T follicular helper cell (primary cell): ENCODE measurements at regions not wholly inside any gene's neighbourhood (a gene's known extent, or its start where the extent isn't known, plus 50 kb on each side); places are given as distances from the start of the nearest gene placed in this dataset.
"Not testable (repeated sequence)": the region's sequence is repeated elsewhere in the genome, so short reads cannot be mapped to it uniquely, and the experiment has no call there.

Experiments
- DNase-seq: peaks from one replicate; pipeline ENCODE4 v3.0.0-alpha.2; 2020; ENCODE audit warnings: low read depth

- no peak for DNase-seq
Measured at GRCh38 chr3:105119801-105120340, 246.8 kb upstream of the ALCAM start.

DNA sequence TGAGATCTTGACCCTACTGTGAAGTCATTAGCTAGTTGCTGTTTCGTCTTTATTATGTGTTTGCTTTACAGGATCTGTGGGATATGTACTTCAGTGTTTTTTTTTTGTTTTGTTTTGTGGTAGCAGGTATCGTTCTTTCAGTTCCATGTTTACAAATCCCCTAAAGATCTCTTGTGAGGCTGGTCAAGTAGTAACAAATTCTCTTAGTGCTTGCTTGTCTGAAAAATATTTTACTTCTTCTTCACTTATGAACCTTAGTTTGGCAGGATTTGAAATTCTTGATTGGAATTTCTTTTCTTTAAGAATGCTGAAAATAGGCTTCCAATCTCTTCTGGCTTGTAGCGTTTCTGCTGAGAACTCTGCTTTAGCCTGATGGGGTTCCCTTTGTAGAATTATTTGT is 235.8 kb upstream of the ALCAM start:
- DNase-seq: no peak

DNA sequence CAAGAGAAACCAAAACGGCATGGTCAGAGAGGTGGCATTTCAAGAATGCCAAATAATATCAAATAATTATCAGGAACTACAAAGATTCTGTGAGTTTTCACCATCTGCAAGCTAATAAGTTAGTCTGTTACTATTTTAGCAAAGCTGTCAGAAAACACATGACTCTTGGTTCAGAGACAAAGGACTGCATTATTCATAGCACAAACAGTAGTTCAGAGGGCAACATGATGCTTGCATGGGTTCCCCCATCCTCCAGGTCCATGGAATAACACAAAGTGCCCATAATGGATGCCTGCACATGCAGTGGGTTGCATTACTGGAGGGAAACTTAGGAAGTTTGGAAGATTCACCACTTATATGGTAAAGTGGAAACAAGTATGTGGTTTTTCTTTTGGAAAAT is 228.8 kb upstream of the ALCAM start:
- DNase-seq: no peak

DNA sequence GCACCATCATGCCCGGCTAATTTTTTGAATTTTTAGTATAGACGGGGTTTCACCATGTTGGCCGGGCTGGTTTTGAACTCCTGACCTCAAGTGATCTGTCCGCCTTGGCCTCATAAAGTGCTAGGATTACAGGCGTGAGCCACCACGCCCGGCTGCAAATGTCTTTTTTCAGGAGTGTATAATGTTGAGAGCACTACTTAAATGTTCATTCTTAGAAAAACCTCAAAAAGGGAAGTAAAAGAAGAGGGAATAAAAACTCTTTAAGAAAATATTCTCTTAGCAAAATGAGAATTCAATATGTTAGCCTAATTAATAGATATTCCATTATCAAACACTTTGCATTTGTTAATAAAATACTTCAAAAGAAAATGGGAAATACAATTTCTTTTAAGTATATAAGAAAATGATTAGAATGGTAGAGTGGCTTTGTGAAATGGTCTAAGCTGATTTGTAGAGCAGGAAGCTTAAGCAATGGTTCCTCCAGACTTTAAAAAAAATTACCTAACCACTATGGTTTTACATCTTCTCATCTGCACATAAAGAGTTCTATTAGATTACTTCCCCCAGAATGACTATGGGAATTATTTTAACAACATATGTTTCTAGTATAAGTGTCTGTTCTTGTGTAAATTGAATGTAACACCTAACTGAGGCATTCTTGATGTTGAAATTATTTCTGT is 226.7 kb upstream of the ALCAM start:
- DNase-seq: no peak

DNA sequence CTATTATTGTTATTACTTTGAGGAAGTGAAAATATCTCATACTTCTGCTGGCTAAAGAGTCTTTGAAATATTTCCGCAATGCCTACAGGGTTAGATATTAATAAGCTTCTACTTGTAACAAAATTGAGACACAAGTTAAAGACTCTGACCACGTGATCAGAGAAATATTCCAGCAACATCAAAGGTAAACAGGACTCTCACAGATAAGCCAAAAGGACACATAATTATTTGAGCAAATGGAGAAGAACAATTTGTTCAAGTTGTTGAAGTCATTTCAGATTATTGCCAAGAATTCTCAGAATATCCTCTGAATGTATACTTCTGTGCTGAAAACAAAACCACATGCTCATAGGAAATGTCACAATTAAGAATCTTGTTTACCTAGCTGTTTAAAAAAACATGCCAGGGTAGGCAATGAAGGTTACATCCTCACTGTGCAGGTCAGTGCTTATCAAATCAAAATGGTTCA is 225.8 kb upstream of the ALCAM start:
- DNase-seq: no peak

GRCh38 chr3:105144837-105145236 is 221.9 kb upstream of the ALCAM start:
- DNase-seq: no peak

DNA sequence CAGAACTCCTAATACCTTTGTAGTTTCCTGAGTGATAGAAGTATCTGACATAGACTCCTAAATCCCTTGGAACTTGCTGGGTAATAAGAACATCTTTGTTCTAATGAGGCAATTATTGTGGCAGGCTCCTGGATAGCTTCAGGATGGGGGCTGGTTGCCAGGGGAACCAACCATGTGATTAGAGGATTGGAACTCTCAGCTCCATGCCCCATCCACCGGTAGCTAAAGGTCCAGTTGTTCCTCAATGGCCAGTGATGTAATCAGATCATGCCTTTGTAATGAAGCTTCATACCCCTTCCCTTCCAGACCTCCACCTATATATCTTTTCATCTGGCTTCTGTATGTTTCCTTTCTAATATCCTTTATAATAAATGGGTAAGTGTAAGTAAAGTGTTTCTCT is 221.2 kb upstream of the ALCAM start:
- no peak for DNase-seq

- DNase-seq: not testable (repeated sequence)
Measured at GRCh38 chr3:105149197-105149596, 217.5 kb upstream of the ALCAM start.

DNA sequence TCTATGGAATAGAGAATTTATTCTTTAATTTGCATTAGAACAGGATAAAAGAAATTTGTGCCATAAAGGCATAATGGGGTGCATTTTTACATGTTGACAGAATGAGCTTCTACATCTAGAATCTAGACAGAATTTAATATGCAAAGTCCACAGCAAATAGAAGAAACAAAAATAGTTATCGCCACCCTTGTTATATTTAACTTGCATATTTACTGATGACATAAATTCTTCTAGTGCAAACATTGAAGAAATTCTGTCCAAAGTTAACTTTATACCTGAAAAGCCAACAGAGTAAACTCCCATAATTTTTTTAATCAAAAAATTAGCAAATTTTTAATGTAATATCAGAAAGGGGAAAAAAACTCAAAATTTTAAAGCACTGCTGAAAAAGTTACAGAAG is 213.7 kb upstream of the ALCAM start:
- no peak for DNase-seq

DNA sequence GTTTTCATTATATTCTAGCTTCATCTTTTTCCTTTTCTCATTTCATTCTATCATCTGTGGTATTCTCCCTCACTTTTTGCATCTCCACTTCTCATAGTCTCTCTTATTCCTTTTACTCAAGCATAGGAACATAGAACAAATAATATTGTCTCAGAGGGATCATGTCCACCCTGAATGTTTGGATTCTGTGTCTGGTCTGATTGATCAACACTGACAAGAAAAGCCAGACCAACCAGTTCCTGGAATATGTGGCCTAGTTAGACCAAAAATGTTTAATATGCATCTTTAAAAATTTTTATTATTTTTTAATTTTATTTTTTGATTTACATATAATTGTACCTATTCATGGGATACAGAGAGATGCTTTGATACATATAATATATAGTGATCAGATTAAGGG is 212.0 kb upstream of the ALCAM start:
- DNase-seq: no peak

GRCh38 chr3:105157067-105157765 is 209.5 kb upstream of the ALCAM start:
- no peak for DNase-seq

DNA sequence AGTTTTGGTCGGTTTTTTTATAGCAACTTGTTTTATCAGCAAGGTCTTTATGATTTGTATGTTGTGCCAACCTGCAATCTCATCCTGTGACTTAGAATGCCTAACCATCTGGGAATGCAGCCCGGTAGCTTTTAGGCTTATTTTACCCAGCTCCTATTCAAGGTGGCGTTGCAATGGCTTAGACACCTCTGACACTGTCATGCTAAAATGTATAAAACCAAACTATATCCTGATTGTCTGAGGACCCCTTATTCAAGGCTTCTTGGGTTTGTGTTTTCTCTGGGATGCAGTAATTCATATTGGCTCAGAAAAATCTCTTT is 209.0 kb upstream of the ALCAM start:
- no peak for DNase-seq

- DNase-seq: no peak
Measured at GRCh38 chr3:105158286-105158685, 208.4 kb upstream of the ALCAM start.

- no peak for DNase-seq
Measured at GRCh38 chr3:105162448-105162847, 204.3 kb upstream of the ALCAM start.

- no peak for DNase-seq
Measured at GRCh38 chr3:105166893-105167292, 199.8 kb upstream of the ALCAM start.

DNA sequence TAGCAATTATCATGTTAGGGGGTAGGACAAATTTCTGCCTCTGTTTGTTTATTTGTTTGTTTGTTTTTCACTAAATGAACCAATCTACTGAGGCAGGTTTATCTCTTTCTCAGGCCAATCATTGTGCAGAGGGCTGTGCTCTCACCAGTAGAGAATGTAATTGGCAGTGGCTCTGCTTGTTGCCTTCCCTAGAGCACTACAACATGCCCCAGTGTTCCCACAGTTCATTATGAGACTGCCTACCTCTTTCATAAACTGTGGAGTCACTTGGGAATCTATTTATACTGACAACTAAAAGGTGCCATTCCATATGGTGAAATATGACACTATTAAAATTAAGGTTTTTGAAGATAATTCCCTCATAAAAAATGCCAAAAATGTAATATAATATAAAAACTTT is 196.3 kb upstream of the ALCAM start:
- DNase-seq: no peak

GRCh38 chr3:105174017-105174615 is 192.6 kb upstream of the ALCAM start:
- no peak for DNase-seq

DNA sequence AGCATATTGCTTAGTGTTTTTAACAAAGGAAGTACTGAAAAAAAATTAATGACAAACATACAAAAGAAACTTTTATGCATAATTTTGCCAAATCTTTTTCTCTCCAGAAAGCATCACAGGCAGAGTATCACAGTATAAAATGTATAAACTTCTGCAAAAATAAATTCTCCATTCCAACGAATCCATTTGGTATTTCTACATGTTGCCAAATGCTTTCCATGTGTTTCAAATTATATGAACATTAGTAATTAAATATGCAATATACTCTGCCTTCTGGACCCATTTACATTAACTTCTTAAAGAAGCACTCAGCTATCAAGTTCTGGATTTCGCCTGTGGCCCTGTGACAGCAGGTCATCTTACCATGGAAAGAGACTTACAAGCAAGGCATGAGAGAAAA is 189.1 kb upstream of the ALCAM start:
- no peak for DNase-seq

GRCh38 chr3:105187344-105187743 is 179.4 kb upstream of the ALCAM start:
- no peak for DNase-seq

- no peak for DNase-seq
Measured at GRCh38 chr3:105195260-105195659, 171.4 kb upstream of the ALCAM start.

GRCh38 chr3:105197863-105198262 is 168.8 kb upstream of the ALCAM start:
- DNase-seq: no peak

DNA sequence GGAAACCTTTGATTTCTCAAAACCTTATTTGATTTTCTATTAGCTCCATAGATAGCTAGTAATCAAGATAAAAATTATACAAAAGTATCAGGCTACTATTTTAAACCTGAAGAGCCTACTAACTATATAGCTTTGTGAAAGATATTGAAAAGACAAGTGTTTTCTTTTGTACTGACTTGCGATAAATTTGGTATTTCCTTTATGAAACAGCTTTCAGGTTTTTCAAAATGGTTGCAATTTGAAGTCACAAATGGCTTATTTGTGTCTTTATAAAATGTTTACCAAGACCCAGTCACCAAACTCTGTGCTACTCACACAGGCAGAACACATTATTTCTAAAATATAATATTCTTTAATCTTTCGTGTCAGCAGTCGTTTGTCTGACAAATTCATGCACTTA is 167.5 kb upstream of the ALCAM start:
- no peak for DNase-seq

GRCh38 chr3:105210141-105210540 is 156.6 kb upstream of the ALCAM start:
- no peak for DNase-seq
